ENCODE measurements at regions not wholly inside any gene's neighbourhood (a gene's known extent, or its start where the extent isn't known, plus 50 kb on each side); places are given as distances from the start of the nearest gene placed in this dataset.
"Not testable (repeated sequence)": the region's sequence is repeated elsewhere in the genome, so short reads cannot be mapped to it uniquely, and the experiment has no call there.

DNA sequence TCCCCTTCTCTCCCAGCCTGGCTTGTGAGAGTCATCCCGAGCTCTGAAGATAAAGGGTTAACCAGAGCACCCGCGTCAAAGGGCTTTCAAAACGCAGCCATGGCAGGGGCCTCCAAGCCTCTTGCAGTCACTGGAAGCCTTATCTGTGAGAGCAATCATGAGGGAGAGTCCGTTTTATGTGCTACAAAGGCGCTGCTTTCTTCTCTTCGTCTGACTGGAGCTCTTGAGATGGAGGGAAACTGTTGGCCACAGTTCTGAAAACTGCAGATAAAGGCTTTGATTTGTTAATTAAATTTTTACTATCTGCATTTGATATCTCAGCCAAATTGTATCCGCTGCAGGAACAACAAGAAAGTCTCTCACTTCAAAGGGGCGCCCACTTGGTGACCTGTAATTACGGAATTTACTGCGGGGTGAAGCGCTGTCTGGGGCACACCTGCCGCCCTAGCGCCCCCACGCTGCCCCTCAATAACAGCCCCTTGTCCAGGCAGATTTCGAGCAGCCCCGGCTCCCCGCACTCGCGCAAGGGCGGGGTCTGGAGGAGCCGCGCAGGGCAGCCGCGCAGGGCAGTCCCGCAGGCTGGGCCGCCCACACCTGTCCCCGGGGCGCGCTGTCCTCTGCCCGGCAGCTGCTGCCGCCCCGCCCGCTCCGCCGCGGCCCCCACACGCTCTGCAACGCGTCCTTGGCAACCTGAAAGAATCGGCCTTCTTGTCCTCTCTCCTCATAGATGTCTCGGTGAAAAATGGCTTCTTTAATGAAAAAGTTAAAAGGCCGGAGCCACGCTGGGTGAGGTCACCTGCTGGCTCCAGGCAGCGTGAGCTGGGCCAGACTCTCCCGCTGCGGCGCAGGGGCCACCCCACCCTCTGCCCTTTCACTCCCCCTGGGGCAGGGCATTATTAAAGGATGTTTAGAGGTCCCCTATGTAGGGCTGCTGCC lies 217.9 kb downstream of the VAPA start:
- no peaks in the 10 kb centered on the region for H3K36me3 ChIP-seq (ENCODE audit: insufficient read depth in 1 of 2, low read depth in 1 of 2)
- H3K27me3 ChIP-seq (ENCODE audit: insufficient read depth in 3 of 3, low read length in 2 of 3), result no peaks in the 10 kb centered on the region
- no peak overlapping the region for H3K27ac ChIP-seq
- intact Hi-C loops (cut with DNase I), result loop anchor here in 1 of 2 donors (10.0 kb wide), 1 partner anchor 47 kb away; no protein-coding TSS in a partner anchor
- H3K4me3 ChIP-seq, result peak overlapping the region; percentile 62
- DNase-seq, result peak in 1 of 2 donors; percentile 48
- ATAC-seq, result peak; percentile 69 to 89 (median 85)
- H3K9me3 ChIP-seq, result no peaks in the 10 kb centered on the region
- H3K4me1 ChIP-seq, result peaks cover 15% of the 10 kb centered on the region
- no peak for TF ChIP-seq CTCF (IDR thresholded peaks at IDR 0.05)
- 11 to 18% (median 12%) methylated on average over 44 to 48 of the region's 48 CpGs for WGBS, 3 donors

GRCh38 chr18:10133516-10133915 lies 219.7 kb downstream of the VAPA start:
- no peak overlapping the region for H3K27ac ChIP-seq
- H3K27me3 ChIP-seq (ENCODE audit: insufficient read depth in 3 of 3, low read length in 2 of 3), result no peaks in the 10 kb centered on the region
- no peak overlapping the region for H3K4me3 ChIP-seq
- WGBS, 3 donors, result 94 to 100% (median 95%) methylated on average over 2 of the region's 2 CpGs
- H3K4me1 ChIP-seq, result peaks cover 15% of the 10 kb centered on the region
- TF ChIP-seq CTCF (IDR thresholded peaks at IDR 0.05), result no peak
- H3K36me3 ChIP-seq (ENCODE audit: insufficient read depth in 1 of 2, low read depth in 1 of 2), result no peaks in the 10 kb centered on the region
- no peaks in the 10 kb centered on the region for H3K9me3 ChIP-seq
- intact Hi-C loops (cut with DNase I), result loop anchor here in 1 of 2 donors (10.0 kb wide), 1 partner anchor 49 kb away; no protein-coding TSS in a partner anchor
- no peak for DNase-seq
- no peak for ATAC-seq

GRCh38 chr18:10134204-10134603 lies 220.4 kb downstream of the VAPA start:
- H3K36me3 ChIP-seq (ENCODE audit: insufficient read depth in 1 of 2, low read depth in 1 of 2), result no peaks in the 10 kb centered on the region
- intact Hi-C loops (cut with DNase I), result loop anchor here in 1 of 2 donors (10.0 kb wide), 1 partner anchor 49 kb away; no protein-coding TSS in a partner anchor
- TF ChIP-seq CTCF (IDR thresholded peaks at IDR 0.05), result no peak
- WGBS, 3 donors, result 94 to 96% (median 95%) methylated on average over 14 of the region's 14 CpGs
- ATAC-seq, result no peak
- H3K9me3 ChIP-seq, result no peaks in the 10 kb centered on the region
- no peak overlapping the region for H3K27ac ChIP-seq
- H3K27me3 ChIP-seq (ENCODE audit: insufficient read depth in 3 of 3, low read length in 2 of 3), result no peaks in the 10 kb centered on the region
- peaks cover 15% of the 10 kb centered on the region for H3K4me1 ChIP-seq
- no peak for DNase-seq
- H3K4me3 ChIP-seq, result no peak overlapping the region

GRCh38 chr18:10134749-10135148 lies 220.9 kb downstream of the VAPA start:
- not testable (repeated sequence) for ATAC-seq
- intact Hi-C loops (cut with DNase I), result loop anchor here in 1 of 2 donors (10.0 kb wide), 1 partner anchor 50 kb away; no protein-coding TSS in a partner anchor
- WGBS, 3 donors, result 89 to 98% (median 94%) methylated on average over 2 to 3 of the region's 3 CpGs

DNA sequence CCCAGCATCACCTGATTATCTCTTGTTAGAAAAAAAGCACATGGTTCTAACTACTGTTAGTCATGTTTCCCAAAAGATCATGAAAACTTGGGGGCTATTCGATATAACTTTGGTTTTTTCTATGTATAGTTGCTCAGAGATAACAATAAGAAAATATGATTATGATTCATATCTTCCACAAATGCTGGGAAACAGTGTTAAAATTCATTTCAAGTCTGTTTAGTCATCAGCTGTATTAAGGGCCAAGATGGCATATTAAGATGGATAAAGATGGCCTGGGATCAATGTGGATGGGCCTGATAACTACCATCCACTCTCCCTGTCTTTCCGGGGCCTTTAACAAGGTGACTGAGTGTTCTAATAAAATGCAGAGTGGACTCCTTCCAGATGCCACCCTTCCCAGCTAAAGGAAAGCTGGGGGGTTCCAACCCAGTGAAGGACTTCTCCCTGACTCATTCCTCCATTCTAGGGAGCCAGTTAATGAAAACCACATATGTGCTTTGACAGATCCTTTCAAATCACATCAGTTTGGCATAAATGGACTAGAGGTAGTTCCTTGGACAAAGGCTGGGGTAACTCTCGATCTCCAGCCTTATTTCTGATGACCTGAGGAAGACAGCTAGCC lies 221.6 kb downstream of the VAPA start:
- DNase-seq (no peak), ATAC-seq (no peak)
- 88 to 93% (median 92%) methylated on average over 3 of the region's 3 CpGs for WGBS, 3 donors
- Histone ChIP-seq H3K4me3 (no peak overlapping the region), H3K9me3 (no peaks in the 10 kb centered on the region), H3K36me3 (ENCODE audit: insufficient read depth in 1 of 2, low read depth in 1 of 2) (no peaks in the 10 kb centered on the region), H3K27me3 (ENCODE audit: insufficient read depth in 3 of 3, low read length in 2 of 3) (no peaks in the 10 kb centered on the region), H3K27ac (no peak overlapping the region), H3K4me1 (peaks cover 15% of the 10 kb centered on the region)
- no peak for TF ChIP-seq CTCF (IDR thresholded peaks at IDR 0.05)
- intact Hi-C loops (cut with DNase I), result loop anchor here in 1 of 2 donors (10.0 kb wide), 1 partner anchor 51 kb away; no protein-coding TSS in a partner anchor

More at GRCh38 chr18:10134749-10135148, 220.9 kb downstream of the VAPA start:
- H3K9me3 ChIP-seq; H3K27ac ChIP-seq; H3K4me3 ChIP-seq; H3K36me3 ChIP-seq (ENCODE audit: insufficient read depth in 1 of 2, low read depth in 1 of 2); DNase-seq; H3K27me3 ChIP-seq (ENCODE audit: insufficient read depth in 3 of 3, low read length in 2 of 3): not testable (repeated sequence)
- H3K4me1 ChIP-seq, result peaks cover 15% of the 10 kb centered on the region

Data from psoas muscle (tissue), 7 donors.